HS-5 (cell line): ENCODE measurements at regions not wholly inside any gene's neighbourhood (a gene's known extent, or its start where the extent isn't known, plus 50 kb on each side); places are given as distances from the start of the nearest gene placed in this dataset.

ENCODE experiments used
- DNase-seq: peaks from one replicate; pipeline ENCODE4 v3.0.0-alpha.2; 2012; ENCODE audit warnings: low read depth

GRCh38 chr14:34348592-34348991, 113.4 kb downstream of the SPTSSA start:
- no peak for DNase-seq

GRCh38 chr14:34347683-34348082, 114.4 kb downstream of the SPTSSA start:
- no peak for DNase-seq

- DNase-seq: no peak
Observed at GRCh38 chr14:34345718-34346465, 116.1 kb downstream of the SPTSSA start.

GRCh38 chr14:34344318-34344717, 117.7 kb downstream of the SPTSSA start:
- DNase-seq: no peak

- DNase-seq: no peak
Observed at GRCh38 chr14:34340025-34340625, 121.9 kb downstream of the SPTSSA start.

GRCh38 chr14:34338056-34338455, 124.0 kb downstream of the SPTSSA start:
- DNase-seq: no peak

- DNase-seq: no peak
Observed at GRCh38 chr14:34336501-34336900, 125.5 kb downstream of the SPTSSA start.

- DNase-seq: no peak
Observed at GRCh38 chr14:34335968-34336367, 126.1 kb downstream of the SPTSSA start.

- DNase-seq: no peak
Observed at GRCh38 chr14:34334329-34334728, 127.7 kb downstream of the SPTSSA start.

GRCh38 chr14:34331728-34332623, 130.1 kb downstream of the SPTSSA start:
- DNase-seq: no peak

GRCh38 chr14:34330846-34331245, 131.2 kb downstream of the SPTSSA start:
- DNase-seq: no peak

GRCh38 chr14:34329301-34329700, 132.7 kb downstream of the SPTSSA start:
- no peak for DNase-seq

GRCh38 chr14:34328178-34328577, 133.9 kb downstream of the SPTSSA start:
- no peak for DNase-seq

- no peak for DNase-seq
Observed at GRCh38 chr14:34325493-34325892, 136.5 kb downstream of the SPTSSA start.

- no peak for DNase-seq
Observed at GRCh38 chr14:34324363-34324795, 137.7 kb downstream of the SPTSSA start.

GRCh38 chr14:34322940-34323418, 139.1 kb downstream of the SPTSSA start:
- no peak for DNase-seq

- DNase-seq: no peak
Observed at GRCh38 chr14:34319140-34319539, 142.9 kb downstream of the SPTSSA start.

- DNase-seq: no peak
Observed at GRCh38 chr14:34318014-34318413, 144.0 kb downstream of the SPTSSA start.

- DNase-seq: no peak
Observed at GRCh38 chr14:34310724-34311123, 151.3 kb downstream of the SPTSSA start.

- no peak for DNase-seq
Observed at GRCh38 chr14:34303811-34304210, 158.2 kb downstream of the SPTSSA start.

- DNase-seq: no peak
Observed at GRCh38 chr14:34302654-34303053, 159.4 kb downstream of the SPTSSA start.

- no peak for DNase-seq
Observed at GRCh38 chr14:34300882-34301734, 160.9 kb downstream of the SPTSSA start.
